H9 (cell line): ENCODE measurements at regions not wholly inside any gene's neighbourhood (a gene's known extent, or its start where the extent isn't known, plus 50 kb on each side); places are given as distances from the start of the nearest gene placed in this dataset.
"Not testable (repeated sequence)": the region's sequence is repeated elsewhere in the genome, so short reads cannot be mapped to it uniquely, and the experiment has no call there.

Experiments
- DNase-seq: peaks from one replicate; pipeline ENCODE4 v3.0.0-alpha.2; 2017
- H2AFZ ChIP-seq: one replicate; pipeline ENCODE4 v1.6.1; 2013; ENCODE audit warnings: mild to moderate bottlenecking, low read length, control low read depth, moderate library complexity
- H2AK5ac ChIP-seq: 2 replicates; pipeline ENCODE4 v1.6.1; 2013; ENCODE audit warnings: low read length, control low read depth, mixed read lengths; ENCODE audit not compliant: insufficient read length
- H2BK120ac ChIP-seq: one replicate; pipeline ENCODE4 v1.6.1; 2013; ENCODE audit warnings: low read depth, mild to moderate bottlenecking, low read length, control low read depth, inconsistent platforms; ENCODE audit not compliant: poor library complexity, severe bottlenecking
- H2BK12ac ChIP-seq: 2 replicates; pipeline ENCODE4 v1.6.1; 2013; ENCODE audit warnings: low read length, control low read depth, mixed read lengths, low read depth; ENCODE audit not compliant: insufficient read length
- H2BK15ac ChIP-seq: 2 replicates; pipeline ENCODE4 v1.6.1; 2013; ENCODE audit warnings: low read depth, low read length, control low read depth
- H2BK20ac ChIP-seq: one replicate; pipeline ENCODE4 v1.6.1; 2013; ENCODE audit warnings: low read depth, mild to moderate bottlenecking, low read length, control low read depth, inconsistent platforms; ENCODE audit not compliant: poor library complexity, severe bottlenecking
- H2BK5ac ChIP-seq: 2 replicates; pipeline ENCODE4 v1.6.1; 2013; ENCODE audit warnings: low read length, control low read depth, mixed read lengths; ENCODE audit not compliant: insufficient read length
- H3K14ac ChIP-seq: 2 replicates; pipeline ENCODE4 v1.6.1; 2013; ENCODE audit warnings: low read length, control low read depth; ENCODE audit not compliant: insufficient read depth
- H3K18ac ChIP-seq: 2 replicates; pipeline ENCODE4 v1.6.1; 2013; ENCODE audit warnings: low read depth, mild to moderate bottlenecking, mixed read lengths, low read length, control low read depth; ENCODE audit not compliant: insufficient read length
- H3K23ac ChIP-seq: 2 replicates; pipeline ENCODE4 v1.6.1; 2013; ENCODE audit warnings: low read length, control low read depth, mixed read lengths, low read depth; ENCODE audit not compliant: insufficient read length
- H3K23me2 ChIP-seq: 2 replicates; pipeline ENCODE4 v1.6.1; 2013; ENCODE audit warnings: low read depth, mild to moderate bottlenecking, mixed read lengths, low read length, control low read depth; ENCODE audit not compliant: insufficient read length, poor library complexity, severe bottlenecking
- H3K27ac ChIP-seq: 2 replicates; pipeline ENCODE4 v1.5.1; 2013; ENCODE audit warnings: low read length, control low read depth, mixed read lengths, low read depth; ENCODE audit not compliant: insufficient read length
- H3K27me3 ChIP-seq: 2 replicates; pipeline ENCODE4 v1.6.1; 2013; ENCODE audit warnings: low read length, control low read depth, inconsistent platforms; ENCODE audit not compliant: insufficient read depth
- H3K4ac ChIP-seq: 2 replicates; pipeline ENCODE4 v1.6.1; 2013; ENCODE audit warnings: low read depth, mild to moderate bottlenecking, control low read depth, inconsistent platforms, low read length, moderate library complexity
- H3K4me1 ChIP-seq: 2 replicates; pipeline ENCODE4 v1.6.1; 2013; ENCODE audit warnings: low read length, control low read depth, inconsistent platforms; ENCODE audit not compliant: insufficient read depth
- H3K4me2 ChIP-seq: 2 replicates; pipeline ENCODE4 v1.6.1; 2013; ENCODE audit warnings: low read length, control low read depth, mixed read lengths; ENCODE audit not compliant: insufficient read length, insufficient read depth
- H3K56ac ChIP-seq: 2 replicates; pipeline ENCODE4 v1.6.1; 2013; ENCODE audit warnings: low read depth, mild to moderate bottlenecking, mixed read lengths, low read length, control low read depth; ENCODE audit not compliant: insufficient read length
- H3K79me1 ChIP-seq: 2 replicates; pipeline ENCODE4 v1.6.1; 2013; ENCODE audit warnings: low read depth, mild to moderate bottlenecking, moderate library complexity, low read length, control low read depth, inconsistent platforms; ENCODE audit not compliant: insufficient read depth, poor library complexity, severe bottlenecking
- H3K79me2 ChIP-seq: 2 replicates; pipeline ENCODE4 v1.6.1; 2013; ENCODE audit warnings: low read length, control low read depth, inconsistent platforms; ENCODE audit not compliant: insufficient read depth
- H3K9ac ChIP-seq: 2 replicates; pipeline ENCODE4 v1.6.1; 2013; ENCODE audit warnings: low read length, control low read depth, mixed read lengths; ENCODE audit not compliant: insufficient read length; ENCODE audit errors: extremely low read depth
- H3K9me3 ChIP-seq: one replicate; pipeline ENCODE4 v1.6.1; 2013; ENCODE audit warnings: low read depth, low read length, inconsistent platforms; ENCODE audit not compliant: control insufficient read depth
- H3T11ph ChIP-seq: one replicate; pipeline ENCODE4 v1.6.1; 2013; ENCODE audit warnings: mild to moderate bottlenecking, low read length, control low read depth, inconsistent platforms
- H4K20me1 ChIP-seq: one replicate; pipeline ENCODE4 v1.6.1; 2013; ENCODE audit not compliant: control insufficient read depth, insufficient read length, insufficient read depth
- H4K5ac ChIP-seq: 2 replicates; pipeline ENCODE4 v1.6.1; 2013; ENCODE audit warnings: low read depth, mild to moderate bottlenecking, mixed read lengths, low read length, control low read depth; ENCODE audit not compliant: insufficient read length
- H4K8ac ChIP-seq: replicated peaks from 2 replicates; pipeline ENCODE4 v1.6.1; 2013; ENCODE audit warnings: low read length, control low read depth, mixed read lengths, low read depth; ENCODE audit not compliant: insufficient read length
- H4K91ac ChIP-seq: 2 replicates; pipeline ENCODE4 v1.6.1; 2013; ENCODE audit warnings: low read depth, mild to moderate bottlenecking, moderate library complexity, mixed read lengths, low read length, control low read depth; ENCODE audit not compliant: insufficient read length
- H3K27ac Mint-ChIP-seq, 3 experiments: 2 replicates in 2 of 3; 3 replicates in 1 of 3; pipeline ENCODE4 v1.8.0; 2020 to 2021; ENCODE audit warnings: mixed read lengths in 3 of 3, mild to moderate bottlenecking in 1 of 3, moderate library complexity in 1 of 3
- H3K27me3 Mint-ChIP-seq: 2 replicates; pipeline ENCODE4 v1.8.0; 2021; ENCODE audit warnings: low read depth, mild to moderate bottlenecking, moderate library complexity, mixed read lengths
- H3K36me3 Mint-ChIP-seq, 3 experiments: 2 replicates in 2 of 3; 3 replicates in 1 of 3; pipeline ENCODE4 v1.8.0; 2020 to 2021; ENCODE audit warnings: low read depth in 3 of 3, mixed read lengths in 3 of 3; ENCODE audit not compliant: insufficient read depth in 1 of 3
- H3K4me1 Mint-ChIP-seq, 2 experiments: 2 replicates each; pipeline ENCODE4 v1.8.0; 2020; ENCODE audit warnings: mixed read lengths in 2 of 2
- H3K4me3 Mint-ChIP-seq, 2 experiments: 2 replicates in 1 of 2; 3 replicates in 1 of 2; pipeline ENCODE4 v1.8.0; 2020 to 2021; ENCODE audit warnings: mild to moderate bottlenecking in 2 of 2, mixed read lengths in 2 of 2, moderate library complexity in 1 of 2
- H3K9me3 Mint-ChIP-seq, 2 experiments: 2 replicates in 1 of 2; 3 replicates in 1 of 2; pipeline ENCODE4 v1.8.0; 2020; ENCODE audit warnings: mild to moderate bottlenecking in 2 of 2, mixed read lengths in 2 of 2, moderate library complexity in 1 of 2
- CTCF ChIP-seq: fragments of 200-600 bp; sonication (generic); conservative IDR thresholded peaks from 3 replicates; pipeline ENCODE4 v1.8.0; 2021; ENCODE audit warnings: antibody characterized with exemption, mild to moderate bottlenecking
- WGBS: extraction: QIAGEN DNeasy Blood & Tissue Kit; methylation state at CpG from one replicate; pipeline ENCODE4 v1.1.7; 2013; ENCODE audit warnings: missing lambda C conversion rate, low lambda C conversion rate, mixed read lengths; ENCODE audit not compliant: insufficient read length; ENCODE audit errors: extremely low coverage; 5-methylcytosine and 5-hydroxymethylcytosine counted together

- Histone ChIP-seq H3K23ac (no peak overlapping the region), H4K91ac (no peak overlapping the region), H3K4me1 (no peaks in the 10 kb centered on the region), H4K20me1 (no peaks in the 10 kb centered on the region), H3K27ac (no peak overlapping the region), H3K18ac (no peak overlapping the region), H4K8ac (no peak overlapping the region), H3K14ac (no peak overlapping the region), H3K4me2 (no peak overlapping the region), H3T11ph (no peak overlapping the region), H3K79me2 (no peaks in the 10 kb centered on the region), H2BK120ac (no peak overlapping the region), H3K79me1 (no peaks in the 10 kb centered on the region), H3K27me3 (no peaks in the 10 kb centered on the region), H3K23me2 (no peaks in the 10 kb centered on the region), H3K56ac (no peak overlapping the region), H3K4ac (no peak overlapping the region), H2BK15ac (no peak overlapping the region), H2BK20ac (no peak overlapping the region), H2BK12ac (no peak overlapping the region), H3K9ac (no peak overlapping the region), H3K9me3 (no peaks in the 10 kb centered on the region), H4K5ac (no peak overlapping the region), H2AFZ (no peak overlapping the region), H2AK5ac (no peak overlapping the region), H2BK5ac (no peak overlapping the region)
- Mint-ChIP-seq H3K36me3 (peaks cover 21 to 28% (median 27%) of the 10 kb centered on the region in 3 experiments), H3K4me1 (peaks cover 5 to 7% of the 10 kb centered on the region in 2 experiments; a peak in 2 of 4 replicates), H3K27me3 (no peaks in the 10 kb centered on the region; the same call in 1 of the 2 replicates), H3K4me3 (no peak overlapping the region), H3K27ac (no peak overlapping the region), H3K9me3 (peaks cover 19 to 27% of the 10 kb centered on the region in 2 experiments)
- no peak for TF ChIP-seq CTCF
- DNase-seq: no peak
- no CpG with 5 or more reads among the region's 1 CpG for WGBS
These were observed 675.3 kb upstream of the USP15 start for GRCh38 chr12:61584943-61585342.

GRCh38 chr12:61590864-61591263 lies 669.3 kb upstream of the USP15 start:
- H3K4ac ChIP-seq, H3K4me2 ChIP-seq, H3K23me2 ChIP-seq, H2BK12ac ChIP-seq, H3K18ac ChIP-seq, H2AK5ac ChIP-seq, H3K9ac ChIP-seq, H3K9me3 ChIP-seq, H2BK20ac ChIP-seq, H3K79me1 ChIP-seq, H3K27ac Mint-ChIP-seq, H3K27me3 Mint-ChIP-seq, H4K20me1 ChIP-seq, H3K4me1 Mint-ChIP-seq, H2BK15ac ChIP-seq, DNase-seq, H3K27ac ChIP-seq, H4K5ac ChIP-seq, H3K4me3 Mint-ChIP-seq, H3K23ac ChIP-seq, H2BK120ac ChIP-seq, H3K4me1 ChIP-seq, H3T11ph ChIP-seq, H2BK5ac ChIP-seq, H3K56ac ChIP-seq, H4K8ac ChIP-seq, H3K27me3 ChIP-seq, H4K91ac ChIP-seq, H3K14ac ChIP-seq, H2AFZ ChIP-seq, H3K79me2 ChIP-seq: not testable (repeated sequence)
- Mint-ChIP-seq H3K36me3 (peaks cover 43 to 54% (median 50%) of the 10 kb centered on the region in 3 experiments), H3K9me3 (peaks cover 42 to 59% of the 10 kb centered on the region in 2 experiments)
